GM23338 (cell line): ENCODE measurements at regions not wholly inside any gene's neighbourhood (a gene's known extent, or its start where the extent isn't known, plus 50 kb on each side); places are given as distances from the start of the nearest gene placed in this dataset.

Experiments used
- ATAC-seq: fragments of 200-7000 bp; cut with Tn5 transposase; 3 replicates; pipeline ENCODE4 v1.9.1; 2020
- DNase-seq: peaks from one replicate; pipeline ENCODE4 v3.0.0-alpha.2; 2015; ENCODE audit warnings: low spot score
- H2AFZ ChIP-seq: fragments of 200-600 bp; sonication (generic); 2 replicates; pipeline ENCODE4 v1.8.0; 2016; ENCODE audit warnings: antibody characterized with exemption, mild to moderate bottlenecking, moderate library complexity
- H3F3A ChIP-seq: fragments of 200-600 bp; sonication (generic); replicated peaks from 2 replicates; pipeline ENCODE4 v1.8.0; 2017; ENCODE audit warnings: antibody characterized with exemption, mixed run types, low read depth
- H3K27ac ChIP-seq: fragments of 200-600 bp; sonication (generic); 2 replicates; pipeline ENCODE4 v1.6.1; 2016; ENCODE audit warnings: low read depth
- H3K27me3 ChIP-seq: fragments of 200-600 bp; sonication (generic); 2 replicates; pipeline ENCODE4 v1.8.0; 2016; ENCODE audit warnings: mild to moderate bottlenecking, mixed run types, moderate library complexity; ENCODE audit not compliant: insufficient read depth
- H3K36me3 ChIP-seq: fragments of 200-600 bp; sonication (generic); 2 replicates; pipeline ENCODE4 v1.8.0; 2016; ENCODE audit warnings: mild to moderate bottlenecking; ENCODE audit not compliant: insufficient read depth
- H3K4me1 ChIP-seq: fragments of 200-600 bp; sonication (generic); 2 replicates; pipeline ENCODE4 v1.8.0; 2016; ENCODE audit warnings: mild to moderate bottlenecking, moderate library complexity; ENCODE audit not compliant: insufficient read depth
- H3K4me2 ChIP-seq: fragments of 200-600 bp; sonication (generic); 2 replicates; pipeline ENCODE4 v1.7.1; 2017; ENCODE audit warnings: mixed run types
- H3K4me3 ChIP-seq: fragments of 200-600 bp; sonication (generic); 2 replicates; pipeline ENCODE4 v1.6.1; 2016; ENCODE audit warnings: mixed run types
- H3K79me2 ChIP-seq: fragments of 200-600 bp; sonication (generic); replicated peaks from 2 replicates; pipeline ENCODE4 v1.8.0; 2017; ENCODE audit warnings: mild to moderate bottlenecking; ENCODE audit not compliant: insufficient read depth
- H3K9me2 ChIP-seq: fragments of 200-600 bp; sonication (generic); 2 replicates; pipeline ENCODE4 v1.8.0; 2017; ENCODE audit not compliant: insufficient read depth
- H4K20me1 ChIP-seq: fragments of 200-600 bp; sonication (generic); replicated peaks from 2 replicates; pipeline ENCODE4 v1.8.0; 2017; ENCODE audit warnings: mild to moderate bottlenecking; ENCODE audit not compliant: insufficient read depth
- H3K27ac Mint-ChIP-seq: 2 replicates; pipeline ENCODE4 v1.8.0; 2020; ENCODE audit warnings: inconsistent platforms, mild to moderate bottlenecking, moderate library complexity, mixed read lengths
- H3K27me3 Mint-ChIP-seq: 3 replicates; pipeline ENCODE4 v1.8.0; 2022; ENCODE audit warnings: low read depth, mild to moderate bottlenecking, moderate library complexity, mixed read lengths, inconsistent platforms; ENCODE audit not compliant: insufficient read depth, poor library complexity
- H3K36me3 Mint-ChIP-seq: 3 replicates; pipeline ENCODE4 v1.8.0; 2021; ENCODE audit warnings: low read depth, mild to moderate bottlenecking, inconsistent platforms, moderate library complexity, mixed read lengths
- H3K4me1 Mint-ChIP-seq: 3 replicates; pipeline ENCODE4 v1.8.0; 2020; ENCODE audit warnings: mild to moderate bottlenecking, inconsistent platforms, mixed read lengths
- H3K4me3 Mint-ChIP-seq: 3 replicates; pipeline ENCODE4 v1.8.0; 2021; ENCODE audit warnings: moderate library complexity, mild to moderate bottlenecking, inconsistent platforms, mixed read lengths
- H3K9me3 Mint-ChIP-seq: 3 replicates; pipeline ENCODE4 v1.8.0; 2020; ENCODE audit warnings: moderate library complexity, mild to moderate bottlenecking, inconsistent platforms, mixed read lengths
- CREB1 ChIP-seq: fragments of 250-450 bp; sonication (Bioruptor Pico); IDR thresholded peaks from 2 replicates; pipeline ENCODE4 v1.5.0; 2020; ENCODE audit warnings: low read depth, mild to moderate bottlenecking, moderate library complexity
- CTCF ChIP-seq, 2 experiments: fragments of 200-600 bp in 1 of 2; sonication (generic) in 1 of 2; conservative IDR thresholded peaks; 2 replicates each; pipeline versions ENCODE4 v1.5.1 to v1.6.1; 2016 to 2017; ENCODE audit warnings: antibody characterized with exemption in 2 of 2, low read depth in 2 of 2, mild to moderate bottlenecking in 2 of 2, moderate library complexity in 1 of 2
- EZH2 ChIP-seq: fragments of 200-600 bp; sonication (generic); IDR thresholded peaks from one replicate; pipeline ENCODE4 v1.8.0; 2017; ENCODE audit warnings: antibody characterized with exemption, mild to moderate bottlenecking, low read depth; ENCODE audit not compliant: unreplicated experiment
- EZH2phosphoT487 ChIP-seq: fragments of 200-600 bp; sonication (generic); IDR thresholded peaks from one replicate; pipeline ENCODE4 v1.8.1; 2018; ENCODE audit warnings: antibody characterized with exemption; ENCODE audit not compliant: unreplicated experiment
- JUNB ChIP-seq: IDR thresholded peaks from one replicate; pipeline ENCODE4 v1.6.1; 2016; ENCODE audit warnings: antibody characterized with exemption; ENCODE audit not compliant: unreplicated experiment
- NANOG ChIP-seq: IDR thresholded peaks from 2 replicates; pipeline ENCODE4 v1.6.1; 2016; ENCODE audit warnings: antibody characterized with exemption, borderline replicate concordance
- POLR2AphosphoS5 ChIP-seq: IDR thresholded peaks from 2 replicates; pipeline ENCODE4 v1.6.1; 2016; ENCODE audit warnings: antibody characterized with exemption, low read depth
- REST ChIP-seq: IDR thresholded peaks from one replicate; pipeline ENCODE4 v1.6.1; 2018; ENCODE audit warnings: antibody characterized with exemption; ENCODE audit not compliant: unreplicated experiment
- STAT1 ChIP-seq: IDR thresholded peaks from one replicate; pipeline ENCODE4 v1.6.1; 2016; ENCODE audit warnings: antibody characterized with exemption; ENCODE audit not compliant: unreplicated experiment
- ZNF114 ChIP-seq: fragments of 250-450 bp; sonication (Bioruptor Pico); IDR thresholded peaks from 2 replicates; pipeline ENCODE4 v1.5.0; 2020; ENCODE audit warnings: mild to moderate bottlenecking, moderate library complexity
- ZNF331 ChIP-seq: fragments of 250-450 bp; sonication (Bioruptor Pico); IDR thresholded peaks from 2 replicates; pipeline ENCODE4 v1.5.0; 2020; ENCODE audit warnings: low read depth, mild to moderate bottlenecking, moderate library complexity

GRCh38 chr5:148933903-148934432 lies 107.6 kb downstream of the ADRB2 start:
- no peaks in the 10 kb centered on the region for H4K20me1 ChIP-seq
- DNase-seq = no peak
- Mint-ChIP-seq H3K36me3 (no peaks in the 10 kb centered on the region), H3K27ac (no peak overlapping the region), H3K27me3 (peaks cover 3% of the 10 kb centered on the region), H3K9me3 (no peaks in the 10 kb centered on the region), H3K4me3 (no peak overlapping the region), H3K4me1 (peaks cover 27% of the 10 kb centered on the region)
- H2AFZ ChIP-seq = peak overlapping the region; percentile 23; the same call in 1 of the 2 replicates
- H3K79me2 ChIP-seq = no peaks in the 10 kb centered on the region
- H3K9me2 ChIP-seq = no peaks in the 10 kb centered on the region
- no peak for TF ChIP-seq REST
- no peak for TF ChIP-seq POLR2AphosphoS5
- TF ChIP-seq EZH2phosphoT487 = no peak
- TF ChIP-seq ZNF331 (CRISPR knock-in tag) = no peak
- no peak for TF ChIP-seq STAT1
- no peak for TF ChIP-seq JUNB
- no peak for TF ChIP-seq CTCF (conservative IDR thresholded peaks at IDR 0.05; ENCODE audit: low read depth in 2 of 2)
- no peak for TF ChIP-seq ZNF114 (CRISPR knock-in tag)
- no peak for TF ChIP-seq CREB1
- TF ChIP-seq EZH2 = no peak
- no peak overlapping the region for H3K4me3 ChIP-seq
- peaks cover 11% of the 10 kb centered on the region; the same call in 1 of the 2 replicates for H3K4me1 ChIP-seq
- H3K27me3 ChIP-seq = no peaks in the 10 kb centered on the region
- no peak overlapping the region for H3K27ac ChIP-seq
- H3K36me3 ChIP-seq = no peaks in the 10 kb centered on the region
- H3F3A ChIP-seq = no peaks in the 10 kb centered on the region
- H3K4me2 ChIP-seq = no peak overlapping the region
- no peak for ATAC-seq

GRCh38 chr5:148934895-148935400 lies 108.5 kb downstream of the ADRB2 start:
- H3K4me3 Mint-ChIP-seq = no peak overlapping the region
- no peaks in the 10 kb centered on the region for H3K36me3 Mint-ChIP-seq
- H3K27ac Mint-ChIP-seq = no peak overlapping the region
- ATAC-seq (no peak), DNase-seq (no peak)
- Histone ChIP-seq H3K4me2 (no peak overlapping the region), H3K4me3 (no peak overlapping the region), H3K79me2 (no peaks in the 10 kb centered on the region), H4K20me1 (no peaks in the 10 kb centered on the region), H3K9me2 (no peaks in the 10 kb centered on the region), H2AFZ (no peak overlapping the region), H3K4me1 (peaks cover 11% of the 10 kb centered on the region; the same call in 1 of the 2 replicates), H3K36me3 (no peaks in the 10 kb centered on the region), H3K27ac (no peak overlapping the region), H3K27me3 (no peaks in the 10 kb centered on the region), H3F3A (no peaks in the 10 kb centered on the region)
- peaks cover 3% of the 10 kb centered on the region for H3K27me3 Mint-ChIP-seq
- no peaks in the 10 kb centered on the region for H3K9me3 Mint-ChIP-seq
- TF ChIP-seq EZH2 (no peak), NANOG (no peak)
- H3K4me1 Mint-ChIP-seq = peaks cover 24% of the 10 kb centered on the region
